ENCODE measurements at regions not wholly inside any gene's neighbourhood (a gene's known extent, or its start where the extent isn't known, plus 50 kb on each side); places are given as distances from the start of the nearest gene placed in this dataset.

GRCh38 chr3:81434161-81434560 lies 327.3 kb downstream of the GBE1 start:
- TF ChIP-seq EZH2 (IDR thresholded peaks at IDR 0.05; ENCODE audit: insufficient read depth, poor library complexity, severe bottlenecking) (no peak), EZH2phosphoT487 (IDR thresholded peaks at IDR 0.05; ENCODE audit: insufficient read depth, low read depth) (no peak)
